ENCODE measurements at regions not wholly inside any gene's neighbourhood (a gene's known extent, or its start where the extent isn't known, plus 50 kb on each side); places are given as distances from the start of the nearest gene placed in this dataset.

DNA sequence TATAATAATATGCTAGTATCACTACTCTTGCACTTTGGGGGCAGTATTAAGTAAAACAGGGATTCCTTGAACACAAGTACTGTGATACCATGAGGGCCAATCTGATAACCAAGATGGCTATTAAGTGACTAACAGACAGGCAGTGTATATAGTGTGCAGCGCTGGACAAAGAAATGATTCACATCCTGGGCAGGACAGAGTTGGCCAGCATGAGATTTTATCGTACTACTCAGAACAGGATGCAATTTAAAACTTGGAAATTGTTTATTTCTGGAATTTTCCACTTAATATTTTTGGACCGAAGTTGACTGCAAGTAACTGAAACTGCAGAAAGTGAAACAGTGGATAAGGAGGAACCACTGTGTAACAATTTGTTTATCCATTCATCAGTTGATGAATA lies 74.6 kb downstream of the DNTTIP2 start:
- Histone ChIP-seq H3K9me3 (ENCODE audit: control insufficient read depth in 1 of 2, low read length in 2 of 2) (no peaks in the 10 kb centered on the region), H3K27me3 (ENCODE audit: control insufficient read depth in 1 of 2, insufficient read depth in 2 of 2, low read length in 2 of 2) (no peaks in the 10 kb centered on the region), H3K4me3 (ENCODE audit: low read depth in 1 of 2, low read length in 2 of 2) (no peak overlapping the region), H3K9ac (ENCODE audit: low read depth in 1 of 2, low read length in 2 of 2) (no peak overlapping the region), H3K27ac (ENCODE audit: low read depth, low read length) (no peak overlapping the region), H3K36me3 (ENCODE audit: control insufficient read depth in 1 of 2, insufficient read depth in 2 of 2, low read length in 2 of 2) (no peaks in the 10 kb centered on the region), H3K4me1 (ENCODE audit: control insufficient read depth in 1 of 2, insufficient read depth in 2 of 2, low read length in 2 of 2) (no peaks in the 10 kb centered on the region)

GRCh38 chr1:93801471-93801870 lies 77.5 kb downstream of the DNTTIP2 start:
- Histone ChIP-seq H3K9me3 (ENCODE audit: control insufficient read depth in 1 of 2, low read length in 2 of 2) (no peaks in the 10 kb centered on the region), H3K4me1 (ENCODE audit: control insufficient read depth in 1 of 2, insufficient read depth in 2 of 2, low read length in 2 of 2) (no peaks in the 10 kb centered on the region), H3K4me3 (ENCODE audit: low read depth in 1 of 2, low read length in 2 of 2) (no peak overlapping the region), H3K27me3 (ENCODE audit: control insufficient read depth in 1 of 2, insufficient read depth in 2 of 2, low read length in 2 of 2) (no peaks in the 10 kb centered on the region), H3K27ac (ENCODE audit: low read depth, low read length) (no peak overlapping the region), H3K9ac (ENCODE audit: low read depth in 1 of 2, low read length in 2 of 2) (no peak overlapping the region), H3K36me3 (ENCODE audit: control insufficient read depth in 1 of 2, insufficient read depth in 2 of 2, low read length in 2 of 2) (no peaks in the 10 kb centered on the region)

GRCh38 chr1:93800856-93801255 lies 78.2 kb downstream of the DNTTIP2 start:
- Histone ChIP-seq H3K9me3 (ENCODE audit: control insufficient read depth in 1 of 2, low read length in 2 of 2) (no peaks in the 10 kb centered on the region), H3K27me3 (ENCODE audit: control insufficient read depth in 1 of 2, insufficient read depth in 2 of 2, low read length in 2 of 2) (no peaks in the 10 kb centered on the region), H3K27ac (ENCODE audit: low read depth, low read length) (no peak overlapping the region), H3K9ac (ENCODE audit: low read depth in 1 of 2, low read length in 2 of 2) (no peak overlapping the region), H3K4me1 (ENCODE audit: control insufficient read depth in 1 of 2, insufficient read depth in 2 of 2, low read length in 2 of 2) (no peaks in the 10 kb centered on the region), H3K4me3 (ENCODE audit: low read depth in 1 of 2, low read length in 2 of 2) (no peak overlapping the region), H3K36me3 (ENCODE audit: control insufficient read depth in 1 of 2, insufficient read depth in 2 of 2, low read length in 2 of 2) (no peaks in the 10 kb centered on the region)

DNA sequence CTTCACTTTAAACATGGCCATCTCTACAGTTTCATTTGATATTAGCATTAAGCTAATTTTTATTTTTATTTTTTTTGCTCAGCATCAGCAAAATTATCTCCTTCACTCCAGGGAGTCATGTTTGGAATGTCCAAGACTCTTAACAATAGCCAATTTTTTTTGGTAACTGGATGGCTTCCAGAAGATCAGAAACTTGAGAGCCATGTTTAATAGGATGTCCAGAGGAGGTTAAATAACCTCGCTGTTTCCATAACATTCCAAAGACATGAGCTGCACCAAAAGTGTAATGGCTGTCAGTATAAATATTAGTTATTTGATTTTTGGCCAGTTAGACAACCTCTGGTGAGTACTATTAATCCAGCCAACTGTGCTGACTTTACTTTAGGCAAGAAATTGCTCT lies 80.7 kb downstream of the DNTTIP2 start:
- H3K27me3 ChIP-seq (ENCODE audit: control insufficient read depth in 1 of 2, insufficient read depth in 2 of 2, low read length in 2 of 2) = no peaks in the 10 kb centered on the region
- H3K4me1 ChIP-seq (ENCODE audit: control insufficient read depth in 1 of 2, insufficient read depth in 2 of 2, low read length in 2 of 2) = no peaks in the 10 kb centered on the region
- H3K4me3 ChIP-seq (ENCODE audit: low read depth in 1 of 2, low read length in 2 of 2) = no peak overlapping the region
- H3K9me3 ChIP-seq (ENCODE audit: control insufficient read depth in 1 of 2, low read length in 2 of 2) = no peaks in the 10 kb centered on the region
- H3K36me3 ChIP-seq (ENCODE audit: control insufficient read depth in 1 of 2, insufficient read depth in 2 of 2, low read length in 2 of 2) = no peaks in the 10 kb centered on the region
- H3K9ac ChIP-seq (ENCODE audit: low read depth in 1 of 2, low read length in 2 of 2) = no peak overlapping the region
- no peak overlapping the region for H3K27ac ChIP-seq (ENCODE audit: low read depth, low read length)

DNA sequence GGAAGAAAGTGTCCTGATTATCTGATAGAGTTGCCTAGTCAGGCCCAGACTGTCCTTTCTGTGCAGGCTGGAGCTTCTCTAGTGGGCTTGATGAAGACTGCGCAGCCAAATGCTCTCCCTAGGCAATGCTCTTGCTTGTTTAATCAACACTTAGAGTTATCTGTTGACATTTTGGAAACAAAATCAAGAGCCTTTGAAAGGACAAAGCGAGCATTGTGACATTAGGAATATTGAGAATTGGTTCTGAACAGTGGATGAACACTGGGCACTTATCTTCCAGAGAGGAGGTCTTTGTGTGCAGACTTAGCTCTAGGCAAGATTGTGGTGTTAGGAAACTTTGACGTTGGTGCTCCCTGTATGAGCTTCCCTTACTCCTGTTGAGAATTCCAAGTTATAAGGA lies 94.5 kb downstream of the DNTTIP2 start:
- Histone ChIP-seq H3K36me3 (ENCODE audit: control insufficient read depth in 1 of 2, insufficient read depth in 2 of 2, low read length in 2 of 2) (no peaks in the 10 kb centered on the region), H3K27ac (ENCODE audit: low read depth, low read length) (no peak overlapping the region), H3K4me1 (ENCODE audit: control insufficient read depth in 1 of 2, insufficient read depth in 2 of 2, low read length in 2 of 2) (no peaks in the 10 kb centered on the region), H3K9me3 (ENCODE audit: control insufficient read depth in 1 of 2, low read length in 2 of 2) (no peaks in the 10 kb centered on the region), H3K27me3 (ENCODE audit: control insufficient read depth in 1 of 2, insufficient read depth in 2 of 2, low read length in 2 of 2) (no peaks in the 10 kb centered on the region), H3K4me3 (ENCODE audit: low read depth in 1 of 2, low read length in 2 of 2) (no peak overlapping the region), H3K9ac (ENCODE audit: low read depth in 1 of 2, low read length in 2 of 2) (no peak overlapping the region)

- Histone ChIP-seq H3K9me3 (ENCODE audit: control insufficient read depth in 1 of 2, low read length in 2 of 2) (no peaks in the 10 kb centered on the region), H3K4me3 (ENCODE audit: low read depth in 1 of 2, low read length in 2 of 2) (no peak overlapping the region), H3K36me3 (ENCODE audit: control insufficient read depth in 1 of 2, insufficient read depth in 2 of 2, low read length in 2 of 2) (no peaks in the 10 kb centered on the region), H3K9ac (ENCODE audit: low read depth in 1 of 2, low read length in 2 of 2) (no peak overlapping the region), H3K27ac (ENCODE audit: low read depth, low read length) (no peak overlapping the region), H3K27me3 (ENCODE audit: control insufficient read depth in 1 of 2, insufficient read depth in 2 of 2, low read length in 2 of 2) (no peaks in the 10 kb centered on the region), H3K4me1 (ENCODE audit: control insufficient read depth in 1 of 2, insufficient read depth in 2 of 2, low read length in 2 of 2) (no peaks in the 10 kb centered on the region)
Measured at GRCh38 chr1:93783876-93784275, 95.1 kb downstream of the DNTTIP2 start.

GRCh38 chr1:93779540-93780165 lies 98.0 kb upstream of the BCAR3 start:
- no peaks in the 10 kb centered on the region for H3K4me1 ChIP-seq (ENCODE audit: control insufficient read depth in 1 of 2, insufficient read depth in 2 of 2, low read length in 2 of 2)

GRCh38 chr1:93778457-93778856 lies 96.8 kb upstream of the BCAR3 start:
- Histone ChIP-seq H3K27me3 (ENCODE audit: control insufficient read depth in 1 of 2, insufficient read depth in 2 of 2, low read length in 2 of 2) (no peaks in the 10 kb centered on the region), H3K27ac (ENCODE audit: low read depth, low read length) (no peak overlapping the region), H3K9me3 (ENCODE audit: control insufficient read depth in 1 of 2, low read length in 2 of 2) (no peaks in the 10 kb centered on the region), H3K4me3 (ENCODE audit: low read depth in 1 of 2, low read length in 2 of 2) (no peak overlapping the region), H3K36me3 (ENCODE audit: control insufficient read depth in 1 of 2, insufficient read depth in 2 of 2, low read length in 2 of 2) (no peaks in the 10 kb centered on the region), H3K4me1 (ENCODE audit: control insufficient read depth in 1 of 2, insufficient read depth in 2 of 2, low read length in 2 of 2) (no peaks in the 10 kb centered on the region), H3K9ac (ENCODE audit: low read depth in 1 of 2, low read length in 2 of 2) (no peak overlapping the region)

More at GRCh38 chr1:93779540-93780165, 98.0 kb upstream of the BCAR3 start:
- no peaks in the 10 kb centered on the region for H3K9me3 ChIP-seq (ENCODE audit: control insufficient read depth in 1 of 2, low read length in 2 of 2)
- no peak overlapping the region for H3K9ac ChIP-seq (ENCODE audit: low read depth in 1 of 2, low read length in 2 of 2)
- no peak overlapping the region for H3K27ac ChIP-seq (ENCODE audit: low read depth, low read length)
- H3K4me3 ChIP-seq (ENCODE audit: low read depth in 1 of 2, low read length in 2 of 2) = no peak overlapping the region
- no peaks in the 10 kb centered on the region for H3K36me3 ChIP-seq (ENCODE audit: control insufficient read depth in 1 of 2, insufficient read depth in 2 of 2, low read length in 2 of 2)
- H3K27me3 ChIP-seq (ENCODE audit: control insufficient read depth in 1 of 2, insufficient read depth in 2 of 2, low read length in 2 of 2) = no peaks in the 10 kb centered on the region

DNA sequence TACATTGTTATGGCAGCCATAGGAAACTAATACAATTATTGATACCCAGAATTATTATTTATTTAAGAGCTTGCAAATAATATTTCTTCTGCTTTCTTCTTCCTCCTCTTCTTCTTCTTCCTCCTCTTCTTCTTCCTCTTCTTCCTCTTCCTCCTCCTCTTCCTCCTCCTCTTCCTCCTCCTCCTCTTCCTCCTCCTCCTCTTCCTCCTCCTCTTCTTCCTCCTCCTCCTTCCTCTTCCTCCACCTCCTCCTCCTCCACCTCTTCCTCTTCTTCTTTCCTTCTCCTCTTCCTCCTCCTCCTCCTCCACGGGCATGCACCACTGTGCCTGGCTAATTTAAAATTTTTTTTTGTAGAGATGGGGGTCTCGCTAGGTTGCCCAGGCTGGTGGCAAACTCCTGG lies 95.6 kb upstream of the BCAR3 start:
- H3K4me1 ChIP-seq (ENCODE audit: control insufficient read depth in 1 of 2, insufficient read depth in 2 of 2, low read length in 2 of 2) = no peaks in the 10 kb centered on the region
- no peak overlapping the region for H3K9ac ChIP-seq (ENCODE audit: low read depth in 1 of 2, low read length in 2 of 2)
- no peaks in the 10 kb centered on the region for H3K27me3 ChIP-seq (ENCODE audit: control insufficient read depth in 1 of 2, insufficient read depth in 2 of 2, low read length in 2 of 2)
- no peaks in the 10 kb centered on the region for H3K36me3 ChIP-seq (ENCODE audit: control insufficient read depth in 1 of 2, insufficient read depth in 2 of 2, low read length in 2 of 2)
- H3K4me3 ChIP-seq (ENCODE audit: low read depth in 1 of 2, low read length in 2 of 2) = no peak overlapping the region
- no peak overlapping the region for H3K27ac ChIP-seq (ENCODE audit: low read depth, low read length)
- no peaks in the 10 kb centered on the region for H3K9me3 ChIP-seq (ENCODE audit: control insufficient read depth in 1 of 2, low read length in 2 of 2)

DNA sequence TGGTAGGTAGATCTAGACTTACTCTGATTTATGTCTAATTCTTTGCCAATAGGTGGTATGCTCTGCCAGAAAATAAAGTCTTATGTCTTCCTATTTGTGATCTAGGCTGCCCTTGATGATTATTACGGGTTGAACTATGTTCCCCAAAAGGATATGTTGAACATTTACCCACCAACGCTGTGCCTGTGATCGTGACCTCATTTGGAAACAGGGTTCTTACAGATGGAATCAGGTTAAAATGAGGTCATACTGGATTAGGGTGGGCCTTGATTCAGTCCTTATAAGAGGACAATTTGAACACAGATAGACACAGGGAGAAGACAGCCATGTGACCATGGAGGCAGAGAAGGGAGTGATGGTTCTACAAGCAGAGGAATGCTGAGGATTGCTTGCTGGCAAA lies 95.1 kb upstream of the BCAR3 start:
- Histone ChIP-seq H3K9me3 (ENCODE audit: control insufficient read depth in 1 of 2, low read length in 2 of 2) (no peaks in the 10 kb centered on the region), H3K4me3 (ENCODE audit: low read depth in 1 of 2, low read length in 2 of 2) (no peak overlapping the region), H3K9ac (ENCODE audit: low read depth in 1 of 2, low read length in 2 of 2) (no peak overlapping the region), H3K27me3 (ENCODE audit: control insufficient read depth in 1 of 2, insufficient read depth in 2 of 2, low read length in 2 of 2) (no peaks in the 10 kb centered on the region), H3K27ac (ENCODE audit: low read depth, low read length) (no peak overlapping the region), H3K4me1 (ENCODE audit: control insufficient read depth in 1 of 2, insufficient read depth in 2 of 2, low read length in 2 of 2) (no peaks in the 10 kb centered on the region), H3K36me3 (ENCODE audit: control insufficient read depth in 1 of 2, insufficient read depth in 2 of 2, low read length in 2 of 2) (no peaks in the 10 kb centered on the region)

- Histone ChIP-seq H3K27me3 (ENCODE audit: control insufficient read depth in 1 of 2, insufficient read depth in 2 of 2, low read length in 2 of 2) (no peaks in the 10 kb centered on the region), H3K9me3 (ENCODE audit: control insufficient read depth in 1 of 2, low read length in 2 of 2) (no peaks in the 10 kb centered on the region), H3K9ac (ENCODE audit: low read depth in 1 of 2, low read length in 2 of 2) (no peak overlapping the region), H3K4me1 (ENCODE audit: control insufficient read depth in 1 of 2, insufficient read depth in 2 of 2, low read length in 2 of 2) (no peaks in the 10 kb centered on the region), H3K36me3 (ENCODE audit: control insufficient read depth in 1 of 2, insufficient read depth in 2 of 2, low read length in 2 of 2) (no peaks in the 10 kb centered on the region), H3K4me3 (ENCODE audit: low read depth in 1 of 2, low read length in 2 of 2) (no peak overlapping the region), H3K27ac (ENCODE audit: low read depth, low read length) (no peak overlapping the region)
Measured at GRCh38 chr1:93775224-93775623, 93.6 kb upstream of the BCAR3 start.

All from duodenal mucosa (tissue), 2 donors.